ENCODE measurements at regions not wholly inside any gene's neighbourhood (a gene's known extent, or its start where the extent isn't known, plus 50 kb on each side); places are given as distances from the start of the nearest gene placed in this dataset.

- no peaks in the 10 kb centered on the region for H3K9me3 ChIP-seq (ENCODE audit: control insufficient read depth, low read depth, low read length)
- no peak overlapping the region for H3K4me2 ChIP-seq (ENCODE audit: control insufficient read depth, extremely low read depth, insufficient read depth, low read depth, low read length)
- H3K27ac ChIP-seq (ENCODE audit: control insufficient read depth, insufficient read depth, low read length): no peak overlapping the region
- H3K79me2 ChIP-seq (ENCODE audit: control insufficient read depth, insufficient read depth, low read length): no peaks in the 10 kb centered on the region
- dilution Hi-C loops (cut with MboI; ENCODE audit: extremely low pct_ligation_motif_present, low sequenced_read_pairs): no loop called here
- H3K36me3 ChIP-seq (ENCODE audit: control insufficient read depth in 2 of 2, extremely low read depth in 1 of 2, insufficient read depth in 2 of 2, low read length in 2 of 2): no peaks in the 10 kb centered on the region
- no peaks in the 10 kb centered on the region for H3K9me1 ChIP-seq (ENCODE audit: control insufficient read depth, extremely low read depth, insufficient read depth, low read length)
- FAIRE-seq (no peak), DNase-seq (ENCODE audit: low read depth, low spot score) (no peak)
- peaks cover 27% of the 10 kb centered on the region for H3K4me1 ChIP-seq (ENCODE audit: control insufficient read depth, extremely low read depth, insufficient read depth, low read length)
- no peak overlapping the region for H3K9ac ChIP-seq (ENCODE audit: control insufficient read depth, extremely low read depth, insufficient read depth, low read length)
- H3K4me3 ChIP-seq (ENCODE audit: control insufficient read depth in 2 of 3, extremely low read depth in 1 of 3, insufficient read depth in 2 of 3, low read depth in 1 of 3, low read length in 3 of 3): no peak overlapping the region
- no peak overlapping the region for H2AFZ ChIP-seq (ENCODE audit: control insufficient read depth, low read length)
- H4K20me1 ChIP-seq (ENCODE audit: control insufficient read depth, extremely low read depth, insufficient read depth, low read length): no peaks in the 10 kb centered on the region
- H3K27me3 ChIP-seq (ENCODE audit: control insufficient read depth, extremely low read depth, insufficient read depth, low read length): no peaks in the 10 kb centered on the region
- TF ChIP-seq EZH2 (IDR thresholded peaks at IDR 0.05; ENCODE audit: low read length) (no peak), CTCF (optimal IDR thresholded peaks at IDR 0.05 in 1 of 3, IDR thresholded peaks at IDR 0.05 in 1 of 3, conservative IDR thresholded peaks at IDR 0.05 in 1 of 3; ENCODE audit: extremely low read depth in 1 of 3, insufficient read depth in 2 of 3, low read length in 3 of 3) (no peak)
These were observed 85.4 kb upstream of the KCNE2 start for GRCh38 chr21:34278451-34278850.

GRCh38 chr21:34279285-34279684, 84.5 kb upstream of the KCNE2 start:
- no peak overlapping the region for H3K4me2 ChIP-seq (ENCODE audit: control insufficient read depth, extremely low read depth, insufficient read depth, low read depth, low read length)
- no peaks in the 10 kb centered on the region for H3K79me2 ChIP-seq (ENCODE audit: control insufficient read depth, insufficient read depth, low read length)
- no peaks in the 10 kb centered on the region for H3K9me3 ChIP-seq (ENCODE audit: control insufficient read depth, low read depth, low read length)
- dilution Hi-C loops (cut with MboI; ENCODE audit: extremely low pct_ligation_motif_present, low sequenced_read_pairs): no loop called here
- no peak overlapping the region for H2AFZ ChIP-seq (ENCODE audit: control insufficient read depth, low read length)
- no peak overlapping the region for H3K4me3 ChIP-seq (ENCODE audit: control insufficient read depth in 2 of 3, extremely low read depth in 1 of 3, insufficient read depth in 2 of 3, low read depth in 1 of 3, low read length in 3 of 3)
- H3K9me1 ChIP-seq (ENCODE audit: control insufficient read depth, extremely low read depth, insufficient read depth, low read length): no peaks in the 10 kb centered on the region
- H3K36me3 ChIP-seq (ENCODE audit: control insufficient read depth in 2 of 2, extremely low read depth in 1 of 2, insufficient read depth in 2 of 2, low read length in 2 of 2): no peaks in the 10 kb centered on the region
- H3K4me1 ChIP-seq (ENCODE audit: control insufficient read depth, extremely low read depth, insufficient read depth, low read length): peaks cover 27% of the 10 kb centered on the region
- no peak for TF ChIP-seq EZH2 (IDR thresholded peaks at IDR 0.05; ENCODE audit: low read length)
- no peak for TF ChIP-seq CTCF (optimal IDR thresholded peaks at IDR 0.05 in 1 of 3, IDR thresholded peaks at IDR 0.05 in 1 of 3, conservative IDR thresholded peaks at IDR 0.05 in 1 of 3; ENCODE audit: extremely low read depth in 1 of 3, insufficient read depth in 2 of 3, low read length in 3 of 3)
- FAIRE-seq (no peak), DNase-seq (ENCODE audit: low read depth, low spot score) (no peak)
- no peak overlapping the region for H3K27ac ChIP-seq (ENCODE audit: control insufficient read depth, insufficient read depth, low read length)
- H3K27me3 ChIP-seq (ENCODE audit: control insufficient read depth, extremely low read depth, insufficient read depth, low read length): no peaks in the 10 kb centered on the region
- no peaks in the 10 kb centered on the region for H4K20me1 ChIP-seq (ENCODE audit: control insufficient read depth, extremely low read depth, insufficient read depth, low read length)
- H3K9ac ChIP-seq (ENCODE audit: control insufficient read depth, extremely low read depth, insufficient read depth, low read length): no peak overlapping the region

Data from keratinocyte (primary cell).